Astrocyte of the cerebellum (primary cell): ENCODE measurements at regions not wholly inside any gene's neighbourhood (a gene's known extent, or its start where the extent isn't known, plus 50 kb on each side); places are given as distances from the start of the nearest gene placed in this dataset.

ENCODE experiments used
- DNase-seq: peaks from one replicate; pipeline ENCODE4 v3.0.0-alpha.2; 2011; ENCODE audit warnings: low read depth
- H3K4me3 ChIP-seq: 2 replicates; pipeline ENCODE4 v1.5.1; 2011; ENCODE audit warnings: mild to moderate bottlenecking, low read depth, low read length, moderate library complexity
- CTCF ChIP-seq: IDR thresholded peaks from 2 replicates; pipeline ENCODE4 v1.5.1; 2012; ENCODE audit warnings: low read length, low read depth, moderate library complexity, mild to moderate bottlenecking; ENCODE audit errors: missing control alignments
- in situ Hi-C: cut with HindIII; loops from 2 replicates; pipeline ENCODE4 v1.10.0; 2017; ENCODE audit warnings: low sequenced_read_pairs

- in situ Hi-C loops, result no loop called here
- no peak for DNase-seq
- H3K4me3 ChIP-seq, result no peak overlapping the region
- no peak for TF ChIP-seq CTCF
Measured at GRCh38 chr4:111776561-111776960, 368.7 kb upstream of the FAM241A start.

DNA sequence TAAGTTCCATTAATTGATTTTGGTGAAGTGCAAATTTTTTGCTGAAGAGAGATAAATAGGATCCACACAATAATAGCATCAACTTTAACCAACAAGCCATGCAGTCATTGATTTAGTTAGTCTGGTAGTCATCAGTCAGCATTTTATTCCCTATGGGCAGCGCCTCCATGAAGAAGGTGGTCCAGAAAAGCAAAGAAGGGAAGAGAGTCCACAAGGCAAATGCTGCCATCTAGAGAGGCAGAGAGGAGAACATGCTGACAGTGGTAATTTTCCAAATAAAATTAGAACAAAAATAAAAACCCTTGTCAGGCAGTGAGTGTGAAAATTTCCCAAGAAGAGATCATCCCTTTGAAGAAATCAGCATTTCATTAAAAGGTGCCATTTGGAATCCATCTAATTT lies 366.7 kb upstream of the FAM241A start:
- H3K4me3 ChIP-seq, result no peak overlapping the region
- no peak for DNase-seq
- peak; percentile 27 for TF ChIP-seq CTCF
- in situ Hi-C loops, result no loop called here

GRCh38 chr4:111780965-111781364 lies 364.3 kb upstream of the FAM241A start:
- no peak for TF ChIP-seq CTCF
- DNase-seq, result no peak
- H3K4me3 ChIP-seq, result no peak overlapping the region
- in situ Hi-C loops, result no loop called here

GRCh38 chr4:111781611-111782010 lies 363.6 kb upstream of the FAM241A start:
- H3K4me3 ChIP-seq, result no peak overlapping the region
- no peak for DNase-seq
- in situ Hi-C loops, result no loop called here
- TF ChIP-seq CTCF, result no peak

DNA sequence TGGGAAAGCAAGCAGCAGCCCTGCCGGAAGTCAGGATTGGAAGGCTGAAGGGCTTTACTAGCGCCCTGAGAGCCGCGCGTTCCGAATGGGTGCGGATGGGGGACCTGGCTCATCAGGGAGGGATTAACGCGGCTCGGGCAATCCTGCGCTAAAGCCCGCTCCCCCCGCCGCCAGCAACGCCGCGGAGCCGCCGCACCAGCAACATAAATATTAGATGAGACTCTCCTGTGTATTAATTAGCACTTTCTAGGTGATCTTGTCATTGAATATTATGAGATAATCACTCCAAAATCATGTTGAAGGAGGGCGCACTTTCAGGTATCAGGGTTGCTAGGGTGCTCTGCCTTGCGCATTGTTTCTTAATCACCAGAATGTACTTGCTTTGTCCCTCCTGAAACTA lies 357.2 kb upstream of the FAM241A start:
- in situ Hi-C loops, result no loop called here
- no peak for TF ChIP-seq CTCF
- peak overlapping the region; percentile 23 for H3K4me3 ChIP-seq
- DNase-seq, result no peak

- no peak overlapping the region for H3K4me3 ChIP-seq
- DNase-seq, result no peak
- TF ChIP-seq CTCF, result no peak
- in situ Hi-C loops, result no loop called here
Measured at GRCh38 chr4:111789901-111790640, 355.2 kb upstream of the FAM241A start.
